ENCODE measurements at regions not wholly inside any gene's neighbourhood (a gene's known extent, or its start where the extent isn't known, plus 50 kb on each side); places are given as distances from the start of the nearest gene placed in this dataset.

- H3K27ac ChIP-seq: no peak overlapping the region
- peaks cover 0 to 26% (median 0%) of the 10 kb centered on the region in 4 donors for H3K9me3 ChIP-seq
- no peak overlapping the region for H3K4me3 ChIP-seq
- H3K4me1 ChIP-seq: no peaks in the 10 kb centered on the region
- WGBS, 2 donors: 91 to 94% methylated on average over 2 of the region's 2 CpGs
- no peaks in the 10 kb centered on the region for H3K27me3 ChIP-seq
- H3K36me3 ChIP-seq: no peaks in the 10 kb centered on the region
- TF ChIP-seq CTCF (IDR thresholded peaks at IDR 0.05) (no peak), EP300 (IDR thresholded peaks at IDR 0.05) (no peak), POLR2A (IDR thresholded peaks at IDR 0.05) (no peak)
- DNase-seq (ENCODE audit: low spot score in 2 of 2): no peak
These were observed 253.3 kb downstream of the KLF13 start for GRCh38 chr15:31579976-31580375.

- no peaks in the 10 kb centered on the region for H3K27me3 ChIP-seq
- DNase-seq (ENCODE audit: low spot score in 2 of 2): no peak
- TF ChIP-seq POLR2A (IDR thresholded peaks at IDR 0.05) (no peak), EP300 (IDR thresholded peaks at IDR 0.05) (no peak), CTCF (IDR thresholded peaks at IDR 0.05) (no peak)
- WGBS, 2 donors: 47 to 67% methylated on average over 3 of the region's 3 CpGs
- peaks cover 0 to 26% (median 0%) of the 10 kb centered on the region in 4 donors for H3K9me3 ChIP-seq
- H3K4me3 ChIP-seq: no peak overlapping the region
- no peaks in the 10 kb centered on the region for H3K36me3 ChIP-seq
- no peak overlapping the region for H3K27ac ChIP-seq
- H3K4me1 ChIP-seq: no peaks in the 10 kb centered on the region
These were observed 257.6 kb downstream of the KLF13 start for GRCh38 chr15:31584195-31584594.

- DNase-seq (ENCODE audit: low spot score in 2 of 2): no peak
- 88 to 94% methylated on average over 7 to 9 of the region's 9 CpGs for WGBS, 2 donors
These were observed 258.6 kb downstream of the KLF13 start for GRCh38 chr15:31585240-31585639.

GRCh38 chr15:31586841-31587240, 260.2 kb downstream of the KLF13 start:
- Histone ChIP-seq H3K9me3 (peaks cover 0 to 16% (median 0%) of the 10 kb centered on the region in 4 donors), H3K4me1 (no peaks in the 10 kb centered on the region), H3K36me3 (no peaks in the 10 kb centered on the region), H3K27ac (no peak overlapping the region), H3K27me3 (no peaks in the 10 kb centered on the region), H3K4me3 (no peak overlapping the region)
- TF ChIP-seq CTCF (IDR thresholded peaks at IDR 0.05): no peak
- TF ChIP-seq POLR2A (IDR thresholded peaks at IDR 0.05): no peak
- no peak for TF ChIP-seq EP300 (IDR thresholded peaks at IDR 0.05)
- DNase-seq (ENCODE audit: low spot score in 2 of 2): no peak
- 97 to 100% methylated on average over 4 of the region's 4 CpGs for WGBS, 2 donors

More at GRCh38 chr15:31585240-31585639, 258.6 kb downstream of the KLF13 start:
- Histone ChIP-seq H3K9me3 (peaks cover 0 to 26% (median 0%) of the 10 kb centered on the region in 4 donors), H3K27ac (no peak overlapping the region), H3K36me3 (no peaks in the 10 kb centered on the region), H3K4me3 (no peak overlapping the region), H3K4me1 (no peaks in the 10 kb centered on the region), H3K27me3 (no peaks in the 10 kb centered on the region)
- TF ChIP-seq POLR2A (IDR thresholded peaks at IDR 0.05): no peak
- TF ChIP-seq CTCF (IDR thresholded peaks at IDR 0.05): no peak
- TF ChIP-seq EP300 (IDR thresholded peaks at IDR 0.05): no peak

- no peak overlapping the region for H3K27ac ChIP-seq
- no peaks in the 10 kb centered on the region for H3K27me3 ChIP-seq
- WGBS, 2 donors: 92 to 93% methylated on average over 4 of the region's 4 CpGs
- no peak for TF ChIP-seq POLR2A (IDR thresholded peaks at IDR 0.05)
- TF ChIP-seq CTCF (IDR thresholded peaks at IDR 0.05): no peak
- TF ChIP-seq EP300 (IDR thresholded peaks at IDR 0.05): no peak
- peaks cover 0 to 9% (median 0%) of the 10 kb centered on the region in 4 donors for H3K9me3 ChIP-seq
- H3K4me1 ChIP-seq: no peaks in the 10 kb centered on the region
- H3K4me3 ChIP-seq: no peak overlapping the region
- no peak for DNase-seq (ENCODE audit: low spot score in 2 of 2)
- no peaks in the 10 kb centered on the region for H3K36me3 ChIP-seq
These were observed 260.9 kb downstream of the KLF13 start for GRCh38 chr15:31587583-31587982.
